Naive B cell (primary cell): ENCODE measurements at regions not wholly inside any gene's neighbourhood (a gene's known extent, or its start where the extent isn't known, plus 50 kb on each side); places are given as distances from the start of the nearest gene placed in this dataset.
A peak's percentile ranks its signal among the peaks of the same experiment; 100 is the strongest.
"Not testable (repeated sequence)": the region's sequence is repeated elsewhere in the genome, so short reads cannot be mapped to it uniquely, and the experiment has no call there.

Experiments used
- ATAC-seq, 2 donors: fragments of 150-1000 bp; cut with Tn5 transposase; 2 replicates each; pipeline ENCODE4 v1.10.0; 2021; ENCODE audit warnings: low read depth in 2 of 2, mild to moderate bottlenecking in 2 of 2, moderate library complexity in 2 of 2
- DNase-seq: peaks from one replicate; pipeline ENCODE4 v3.0.0; 2022
- H3K27ac Mint-ChIP-seq, 6 donors: one replicate each; pipeline ENCODE4 v1.8.0; 2020 to 2022; ENCODE audit warnings: mild to moderate bottlenecking in 6 of 6, mixed read lengths in 6 of 6, moderate library complexity in 5 of 6, inconsistent platforms in 2 of 6
- H3K27me3 Mint-ChIP-seq, 3 donors: one replicate each; pipeline ENCODE4 v1.8.0; 2021 to 2022; ENCODE audit warnings: mixed read lengths in 3 of 3, mild to moderate bottlenecking in 1 of 3
- H3K36me3 Mint-ChIP-seq, 2 donors: one replicate each; pipeline ENCODE4 v1.8.0; 2020 to 2022; ENCODE audit warnings: mixed read lengths in 2 of 2, inconsistent platforms in 1 of 2, mild to moderate bottlenecking in 1 of 2
- H3K4me1 Mint-ChIP-seq, 3 donors: one replicate each; pipeline ENCODE4 v1.8.0; 2020 to 2022; ENCODE audit warnings: mixed read lengths in 3 of 3, inconsistent platforms in 1 of 3, mild to moderate bottlenecking in 1 of 3, moderate library complexity in 1 of 3
- H3K4me3 Mint-ChIP-seq, 8 donors: one replicate each; pipeline ENCODE4 v1.8.0; 2020 to 2022; ENCODE audit warnings: mild to moderate bottlenecking in 8 of 8, mixed read lengths in 8 of 8, moderate library complexity in 8 of 8, inconsistent platforms in 2 of 8
- H3K9me3 Mint-ChIP-seq, 7 donors: one replicate each; pipeline ENCODE4 v1.8.0; 2020 to 2022; ENCODE audit warnings: mixed read lengths in 7 of 7, mild to moderate bottlenecking in 5 of 7, inconsistent platforms in 2 of 7, moderate library complexity in 1 of 7

- no peaks in the 10 kb centered on the region for H3K27me3 Mint-ChIP-seq
- H3K4me3 Mint-ChIP-seq: no peak overlapping the region
- DNase-seq: no peak
- peaks cover 0 to 10% (median 1%) of the 10 kb centered on the region in 7 donors for H3K9me3 Mint-ChIP-seq
- no peak overlapping the region for H3K27ac Mint-ChIP-seq
- no peaks in the 10 kb centered on the region for H3K4me1 Mint-ChIP-seq
- no peak for ATAC-seq
- H3K36me3 Mint-ChIP-seq: no peaks in the 10 kb centered on the region
Observed at GRCh38 chr11:22082178-22082577, 110.7 kb upstream of the ANO5 start.

GRCh38 chr11:22082788-22083187 lies 110.1 kb upstream of the ANO5 start:
- H3K4me1 Mint-ChIP-seq: no peaks in the 10 kb centered on the region
- no peak for ATAC-seq
- no peak overlapping the region for H3K27ac Mint-ChIP-seq
- no peak for DNase-seq
- H3K27me3 Mint-ChIP-seq: no peaks in the 10 kb centered on the region
- H3K4me3 Mint-ChIP-seq: no peak overlapping the region
- H3K36me3 Mint-ChIP-seq: no peaks in the 10 kb centered on the region
- peaks cover 0 to 11% (median 1%) of the 10 kb centered on the region in 7 donors for H3K9me3 Mint-ChIP-seq

GRCh38 chr11:22084056-22084455 lies 108.8 kb upstream of the ANO5 start:
- Mint-ChIP-seq H3K27me3 (no peaks in the 10 kb centered on the region), H3K9me3 (peaks cover 0 to 20% (median 3%) of the 10 kb centered on the region in 7 donors), H3K27ac (no peak overlapping the region), H3K4me1 (no peaks in the 10 kb centered on the region), H3K4me3 (no peak overlapping the region), H3K36me3 (no peaks in the 10 kb centered on the region)
- DNase-seq: no peak
- no peak for ATAC-seq

GRCh38 chr11:22084564-22084963 lies 108.3 kb upstream of the ANO5 start:
- no peaks in the 10 kb centered on the region for H3K4me1 Mint-ChIP-seq
- DNase-seq (no peak), ATAC-seq (no peak)
- no peaks in the 10 kb centered on the region for H3K27me3 Mint-ChIP-seq
- H3K9me3 Mint-ChIP-seq: peaks cover 0 to 20% (median 3%) of the 10 kb centered on the region in 7 donors
- no peak overlapping the region for H3K4me3 Mint-ChIP-seq
- H3K27ac Mint-ChIP-seq: no peak overlapping the region
- H3K36me3 Mint-ChIP-seq: no peaks in the 10 kb centered on the region

- DNase-seq (no peak), ATAC-seq (no peak)
- H3K27ac Mint-ChIP-seq: peak overlapping the region in 1 of 6 donors; percentile 49
- no peaks in the 10 kb centered on the region for H3K36me3 Mint-ChIP-seq
- no peaks in the 10 kb centered on the region for H3K27me3 Mint-ChIP-seq
- peaks cover 0 to 11% (median 3%) of the 10 kb centered on the region in 7 donors for H3K9me3 Mint-ChIP-seq
- no peak overlapping the region for H3K4me3 Mint-ChIP-seq
- no peaks in the 10 kb centered on the region for H3K4me1 Mint-ChIP-seq
Observed at GRCh38 chr11:22089609-22090008, 103.3 kb upstream of the ANO5 start.

- H3K4me3 Mint-ChIP-seq: no peak overlapping the region
- no peaks in the 10 kb centered on the region for H3K4me1 Mint-ChIP-seq
- ATAC-seq (no peak), DNase-seq (no peak)
- H3K27ac Mint-ChIP-seq: no peak overlapping the region
- H3K36me3 Mint-ChIP-seq: no peaks in the 10 kb centered on the region
- peaks cover 0 to 10% (median 0%) of the 10 kb centered on the region in 7 donors for H3K9me3 Mint-ChIP-seq
- H3K27me3 Mint-ChIP-seq: no peaks in the 10 kb centered on the region
Observed at GRCh38 chr11:22106566-22106965, 86.3 kb upstream of the ANO5 start.

- no peak for ATAC-seq
- Mint-ChIP-seq H3K4me3 (no peak overlapping the region), H3K4me1 (no peaks in the 10 kb centered on the region), H3K27me3 (no peaks in the 10 kb centered on the region), H3K36me3 (no peaks in the 10 kb centered on the region), H3K27ac (no peak overlapping the region), H3K9me3 (peaks cover 0 to 7% (median 0%) of the 10 kb centered on the region in 7 donors)
- DNase-seq: no peak
Observed at GRCh38 chr11:22115470-22116029, 77.3 kb upstream of the ANO5 start.

- not testable (repeated sequence) for DNase-seq, H3K4me3 Mint-ChIP-seq, H3K4me1 Mint-ChIP-seq, H3K36me3 Mint-ChIP-seq, H3K27me3 Mint-ChIP-seq, ATAC-seq
- Mint-ChIP-seq H3K9me3 (peaks cover 12 to 36% (median 15%) of the 10 kb centered on the region in 7 donors), H3K27ac (peak overlapping the region in 1 of 6 donors; percentile 43)
Observed at GRCh38 chr11:22127981-22128380, 64.9 kb upstream of the ANO5 start.

GRCh38 chr11:22130462-22131053 lies 62.3 kb upstream of the ANO5 start:
- Mint-ChIP-seq H3K4me3 (no peak overlapping the region), H3K27me3 (no peaks in the 10 kb centered on the region), H3K4me1 (no peaks in the 10 kb centered on the region), H3K36me3 (no peaks in the 10 kb centered on the region), H3K9me3 (peaks cover 8 to 28% (median 12%) of the 10 kb centered on the region in 7 donors), H3K27ac (no peak overlapping the region)
- ATAC-seq: no peak
- no peak for DNase-seq

GRCh38 chr11:22133776-22134175 lies 59.1 kb upstream of the ANO5 start:
- DNase-seq: no peak
- Mint-ChIP-seq H3K4me3 (no peak overlapping the region), H3K36me3 (no peaks in the 10 kb centered on the region), H3K27ac (no peak overlapping the region), H3K4me1 (no peaks in the 10 kb centered on the region), H3K27me3 (no peaks in the 10 kb centered on the region), H3K9me3 (peaks cover 0 to 5% (median 2%) of the 10 kb centered on the region in 7 donors)
- ATAC-seq: no peak

GRCh38 chr11:22138264-22138663 lies 54.6 kb upstream of the ANO5 start:
- peaks cover 0 to 6% (median 3%) of the 10 kb centered on the region in 7 donors for H3K9me3 Mint-ChIP-seq
- ATAC-seq: no peak
- H3K36me3 Mint-ChIP-seq: no peaks in the 10 kb centered on the region
- H3K27ac Mint-ChIP-seq: no peak overlapping the region
- no peak for DNase-seq
- no peak overlapping the region for H3K4me3 Mint-ChIP-seq
- no peaks in the 10 kb centered on the region for H3K27me3 Mint-ChIP-seq
- H3K4me1 Mint-ChIP-seq: no peaks in the 10 kb centered on the region
